Endothelial cell of umbilical vein (primary cell): ENCODE measurements at regions not wholly inside any gene's neighbourhood (a gene's known extent, or its start where the extent isn't known, plus 50 kb on each side); places are given as distances from the start of the nearest gene placed in this dataset.

ENCODE experiments used
- BruUV-seq: library from RNA; stranded (reverse); fragments of 400-500 nt; replicated peaks from 2 replicates; lab custom pipeline; 2021; lab: Mats Ljungman, UMichigan
- CTCF ChIA-PET: fragments of 300-600, 350-600 bp; sonication (Branson Sonifier 250); formaldehyde crosslinking; loops from one replicate; lab custom pipeline; 2021; ENCODE audit warnings: antibody characterized with exemption, inconsistent platforms; lab: Charles Lee
- POLR2A ChIA-PET: fragments of 300-600, 350-600 bp; sonication (Branson Sonifier 250); formaldehyde crosslinking; loops from one replicate; lab custom pipeline; 2021; ENCODE audit warnings: antibody characterized with exemption, inconsistent platforms; lab: Charles Lee
- DNase-seq: peaks from one replicate; pipeline ENCODE4 v3.0.0-alpha.2; 2011; ENCODE audit warnings: low read depth, low spot score
- FAIRE-seq: peaks from 2 replicates; lab custom pipeline; 2011; peaks lifted over from hg19 to GRCh38; lab: Jason Lieb, UNC
- H2AFZ ChIP-seq: 2 replicates; pipeline ENCODE4 v1.6.0; 2012; ENCODE audit warnings: low read depth, low read length, control low read depth, inconsistent platforms
- H3K27ac ChIP-seq: 2 replicates; pipeline ENCODE4 v1.5.1; 2011; ENCODE audit warnings: low read depth, mild to moderate bottlenecking, control low read depth, low read length, moderate library complexity; ENCODE audit not compliant: insufficient read depth
- H3K27me3 ChIP-seq, 2 experiments: 2 replicates each; pipeline versions ENCODE4 v1.6.0 to v1.6.1; 2011; ENCODE audit warnings: low read length in 2 of 2, mixed read lengths in 1 of 2; ENCODE audit not compliant: control insufficient read depth in 2 of 2, insufficient read depth in 2 of 2
- H3K36me3 ChIP-seq, 2 experiments: 2 replicates in 1 of 2; 3 replicates in 1 of 2; pipeline ENCODE4 v1.5.1; 2011; ENCODE audit warnings: low read length in 2 of 2, mild to moderate bottlenecking in 1 of 2, moderate library complexity in 1 of 2; ENCODE audit not compliant: control insufficient read depth in 2 of 2, insufficient read depth in 2 of 2; ENCODE audit errors: extremely low read depth in 1 of 2
- H3K4me1 ChIP-seq: 3 replicates; pipeline ENCODE4 v1.5.1; 2011; ENCODE audit warnings: mild to moderate bottlenecking, low read length; ENCODE audit not compliant: control insufficient read depth, insufficient read depth; ENCODE audit errors: extremely low read depth
- H3K4me2 ChIP-seq: 2 replicates; pipeline ENCODE4 v1.6.1; 2011; ENCODE audit warnings: low read length, control low read depth, mixed read lengths; ENCODE audit not compliant: insufficient read depth
- H3K4me3 ChIP-seq, 3 experiments: fragments of 200-600 bp in 1 of 3; sonication (generic), shearing (Covaris generic) in 1 of 3; replicated peaks in 1 of 3; 2 replicates each; pipeline ENCODE4 v1.5.1; 2011 to 2016; ENCODE audit warnings: control low read depth in 3 of 3, low read length in 3 of 3, mild to moderate bottlenecking in 2 of 3, inconsistent platforms in 1 of 3, low read depth in 1 of 3, moderate library complexity in 1 of 3; ENCODE audit not compliant: insufficient read depth in 1 of 3
- H3K79me2 ChIP-seq: 2 replicates; pipeline ENCODE4 v1.6.0; 2012; ENCODE audit warnings: low read length, inconsistent platforms; ENCODE audit not compliant: control insufficient read depth, insufficient read depth
- H3K9ac ChIP-seq: replicated peaks from 2 replicates; pipeline ENCODE3; 2011; ENCODE audit warnings: low read length, control low read depth; ENCODE audit not compliant: insufficient read depth; ENCODE audit errors: extremely low read depth
- H3K9me1 ChIP-seq: replicated peaks from 3 replicates; pipeline ENCODE4 v1.6.0; 2011; ENCODE audit warnings: mild to moderate bottlenecking, low read length; ENCODE audit not compliant: control insufficient read depth, insufficient read depth; ENCODE audit errors: extremely low read depth
- H3K9me3 ChIP-seq: replicated peaks from 2 replicates; pipeline ENCODE4 v1.5.1; 2012; ENCODE audit warnings: low read length, inconsistent platforms; ENCODE audit not compliant: control insufficient read depth, insufficient read depth
- H4K20me1 ChIP-seq: replicated peaks from 2 replicates; pipeline ENCODE3; 2011; ENCODE audit warnings: mild to moderate bottlenecking, low read length; ENCODE audit not compliant: control insufficient read depth, insufficient read depth; ENCODE audit errors: extremely low read depth
- CTCF ChIP-seq, 2 donors: IDR thresholded peaks; 1 replicate in 1 of 2; 2 replicates in 1 of 2; pipeline ENCODE4 v1.5.1; 2011; ENCODE audit warnings: low read length in 2 of 2, mild to moderate bottlenecking in 2 of 2, moderate library complexity in 2 of 2, control low read depth in 1 of 2, inconsistent platforms in 1 of 2, low read depth in 1 of 2; ENCODE audit not compliant: insufficient read depth in 1 of 2; ENCODE audit errors: extremely low read depth in 1 of 2
- EZH2 ChIP-seq: IDR thresholded peaks from 2 replicates; pipeline ENCODE4 v1.6.1; 2012; ENCODE audit warnings: borderline replicate concordance, low read depth, mild to moderate bottlenecking, moderate library complexity, low read length, inconsistent platforms; ENCODE audit not compliant: severe bottlenecking
- FOS ChIP-seq: IDR thresholded peaks from 2 replicates; pipeline ENCODE4 v1.6.1; 2011; ENCODE audit warnings: mild to moderate bottlenecking, low read length, moderate library complexity, borderline replicate concordance; ENCODE audit not compliant: insufficient read depth
- GATA2 ChIP-seq: IDR thresholded peaks from 2 replicates; pipeline ENCODE4 v1.7.0; 2011; ENCODE audit warnings: low read depth, mild to moderate bottlenecking, moderate library complexity, mixed read lengths, low read length; ENCODE audit not compliant: insufficient read length, insufficient read depth
- JUN ChIP-seq: IDR thresholded peaks from 2 replicates; pipeline ENCODE4 v1.6.1; 2011; ENCODE audit warnings: borderline replicate concordance, low read depth; ENCODE audit not compliant: insufficient read length, insufficient read depth
- MYC ChIP-seq: IDR thresholded peaks from one replicate; pipeline ENCODE4 v1.6.1; 2011; ENCODE audit warnings: mild to moderate bottlenecking, low read depth, low read length
- POLR2A ChIP-seq: IDR thresholded peaks from 2 replicates; pipeline ENCODE4 v1.6.1; 2012; ENCODE audit warnings: low read depth, mild to moderate bottlenecking, control low read depth, low read length
- POLR2AphosphoS5 ChIP-seq: IDR thresholded peaks from 2 replicates; pipeline ENCODE4 v1.6.1; 2012; ENCODE audit warnings: low read depth, mild to moderate bottlenecking, control low read depth, low read length, moderate library complexity; ENCODE audit not compliant: insufficient read depth
- dilution Hi-C: fragments of 300-500 bp; cut with MboI; formaldehyde crosslinking; loops from one replicate; pipeline ENCODE4 v1.15.0; 2019; ENCODE audit warnings: low sequenced_read_pairs; ENCODE audit not compliant: extremely low pct_ligation_motif_present
- intact Hi-C: fragments of 100-400 bp; cut with micrococcal nuclease; formaldehyde crosslinking; loops from one replicate; pipeline ENCODE4 v1.10.0; 2022
- TF ChIP-seq, protein P1 (sequence below): IDR thresholded peaks from 2 replicates; pipeline ENCODE4 v1.6.1; 2011; ENCODE audit not compliant: insufficient read depth, insufficient read length

DNA sequence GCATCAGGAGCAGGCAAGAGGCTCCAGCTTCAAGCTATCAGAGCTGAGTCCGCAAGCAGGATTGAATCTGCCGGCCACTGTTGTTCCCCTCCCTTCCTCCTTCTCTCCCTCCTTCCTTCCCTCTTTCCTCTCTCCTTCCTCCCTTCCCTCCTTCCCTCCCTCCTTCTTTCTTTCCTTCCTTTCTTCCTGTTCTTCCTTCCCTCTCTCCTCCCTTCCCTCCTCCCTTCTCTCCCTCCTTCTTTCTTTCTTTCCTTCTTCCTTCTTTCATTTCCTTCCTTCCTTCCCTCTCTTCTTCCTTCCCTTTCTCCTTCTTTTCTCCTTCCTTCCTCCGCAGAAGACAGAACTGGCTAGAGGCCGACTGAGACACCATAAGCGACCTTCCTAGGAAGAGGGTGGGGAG is 534.0 kb downstream of the NPHP4 start:
- dilution Hi-C loops = no loop called here

More for the DNA sequence above, 534.0 kb downstream of the NPHP4 start:
- Histone ChIP-seq H3K9me1 (no peaks in the 10 kb centered on the region), H3K9ac (no peak overlapping the region), H3K27me3 (no peaks in the 10 kb centered on the region), H3K27ac (no peak overlapping the region), H3K79me2 (no peaks in the 10 kb centered on the region), H3K4me2 (no peak overlapping the region), H3K9me3 (peaks cover 4% of the 10 kb centered on the region), H2AFZ (no peak overlapping the region), H4K20me1 (no peaks in the 10 kb centered on the region), H3K4me3 (no peak overlapping the region), H3K4me1 (no peaks in the 10 kb centered on the region), H3K36me3 (no peaks in the 10 kb centered on the region)
- BruUV-seq = no TSS peak
- FAIRE-seq = no peak
- intact Hi-C loops = no loop called here
- ChIA-PET POLR2A (no interaction called here), CTCF (no interaction called here)
- DNase-seq = no peak
- TF ChIP-seq POLR2A (no peak), GATA2 (no peak), CTCF (IDR thresholded peaks at IDR 0.05; ENCODE audit: extremely low read depth in 1 of 2, insufficient read depth in 1 of 2, low read depth in 1 of 2, low read length in 2 of 2) (no peak), EZH2 (no peak), MYC (no peak), POLR2AphosphoS5 (no peak), FOS (no peak), JUN (no peak)
- TF ChIP-seq, protein P1, sequence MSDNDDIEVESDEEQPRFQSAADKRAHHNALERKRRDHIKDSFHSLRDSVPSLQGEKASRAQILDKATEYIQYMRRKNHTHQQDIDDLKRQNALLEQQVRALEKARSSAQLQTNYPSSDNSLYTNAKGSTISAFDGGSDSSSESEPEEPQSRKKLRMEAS = no peak
